ENCODE measurements at regions not wholly inside any gene's neighbourhood (a gene's known extent, or its start where the extent isn't known, plus 50 kb on each side); places are given as distances from the start of the nearest gene placed in this dataset.
"Not testable (repeated sequence)": the region's sequence is repeated elsewhere in the genome, so short reads cannot be mapped to it uniquely, and the experiment has no call there.

GRCh38 chr6:53426117-53426516 lies 77.4 kb upstream of the ELOVL5 start:
- no peak overlapping the region for H3K4me3 ChIP-seq (ENCODE audit: insufficient read length, low read depth)
- H3K9ac ChIP-seq (ENCODE audit: insufficient read length, low read depth) = no peak overlapping the region
- no peaks in the 10 kb centered on the region for H3K27me3 ChIP-seq (ENCODE audit: insufficient read depth, insufficient read length)
- H3K4me1 ChIP-seq (ENCODE audit: insufficient read depth, insufficient read length) = no peaks in the 10 kb centered on the region
- H3K36me3 ChIP-seq (ENCODE audit: insufficient read depth, insufficient read length, low read length) = no peaks in the 10 kb centered on the region
- DNase-seq (ENCODE audit: low read depth, low spot score) = no peak
- no peak for TF ChIP-seq YY1 (IDR thresholded peaks at IDR 0.05; ENCODE audit: insufficient read depth, insufficient read length)
- TF ChIP-seq ZNF274 (IDR thresholded peaks at IDR 0.05; ENCODE audit: low read depth, low read length) = no peak
- TF ChIP-seq SUZ12 (IDR thresholded peaks at IDR 0.05; ENCODE audit: extremely low read depth, insufficient read depth, insufficient read length) = no peak
- H3K9me3 ChIP-seq (ENCODE audit: insufficient read depth, low read length) = no peaks in the 10 kb centered on the region

- no peak for TF ChIP-seq ZNF274 (IDR thresholded peaks at IDR 0.05; ENCODE audit: low read depth, low read length)
- TF ChIP-seq YY1 (IDR thresholded peaks at IDR 0.05; ENCODE audit: insufficient read depth, insufficient read length) = no peak
- no peak for TF ChIP-seq SUZ12 (IDR thresholded peaks at IDR 0.05; ENCODE audit: extremely low read depth, insufficient read depth, insufficient read length)
- H3K4me1 ChIP-seq (ENCODE audit: insufficient read depth, insufficient read length) = no peaks in the 10 kb centered on the region
- no peaks in the 10 kb centered on the region for H3K9me3 ChIP-seq (ENCODE audit: insufficient read depth, low read length)
- H3K27me3 ChIP-seq (ENCODE audit: insufficient read depth, insufficient read length) = no peaks in the 10 kb centered on the region
- no peak overlapping the region for H3K4me3 ChIP-seq (ENCODE audit: insufficient read length, low read depth)
- H3K36me3 ChIP-seq (ENCODE audit: insufficient read depth, insufficient read length, low read length) = no peaks in the 10 kb centered on the region
- no peak overlapping the region for H3K9ac ChIP-seq (ENCODE audit: insufficient read length, low read depth)
- no peak for DNase-seq (ENCODE audit: low read depth, low spot score)
These were observed 76.4 kb upstream of the ELOVL5 start for GRCh38 chr6:53424976-53425718.

GRCh38 chr6:53424300-53424699 lies 75.5 kb upstream of the ELOVL5 start:
- H3K36me3 ChIP-seq (ENCODE audit: insufficient read depth, insufficient read length, low read length) = no peaks in the 10 kb centered on the region
- no peaks in the 10 kb centered on the region for H3K27me3 ChIP-seq (ENCODE audit: insufficient read depth, insufficient read length)
- H3K9me3 ChIP-seq (ENCODE audit: insufficient read depth, low read length) = no peaks in the 10 kb centered on the region
- no peak for DNase-seq (ENCODE audit: low read depth, low spot score)
- TF ChIP-seq SUZ12 (IDR thresholded peaks at IDR 0.05; ENCODE audit: extremely low read depth, insufficient read depth, insufficient read length) (no peak), YY1 (IDR thresholded peaks at IDR 0.05; ENCODE audit: insufficient read depth, insufficient read length) (no peak), ZNF274 (IDR thresholded peaks at IDR 0.05; ENCODE audit: low read depth, low read length) (no peak)
- no peak overlapping the region for H3K4me3 ChIP-seq (ENCODE audit: insufficient read length, low read depth)
- no peaks in the 10 kb centered on the region for H3K4me1 ChIP-seq (ENCODE audit: insufficient read depth, insufficient read length)
- H3K9ac ChIP-seq (ENCODE audit: insufficient read length, low read depth) = no peak overlapping the region

GRCh38 chr6:53423560-53423959 lies 74.8 kb upstream of the ELOVL5 start:
- H3K9ac ChIP-seq (ENCODE audit: insufficient read length, low read depth); H3K4me3 ChIP-seq (ENCODE audit: insufficient read length, low read depth); H3K4me1 ChIP-seq (ENCODE audit: insufficient read depth, insufficient read length); H3K36me3 ChIP-seq (ENCODE audit: insufficient read depth, insufficient read length, low read length); H3K9me3 ChIP-seq (ENCODE audit: insufficient read depth, low read length); DNase-seq (ENCODE audit: low read depth, low spot score); H3K27me3 ChIP-seq (ENCODE audit: insufficient read depth, insufficient read length): not testable (repeated sequence)

GRCh38 chr6:53419026-53419425 lies 70.3 kb upstream of the ELOVL5 start:
- Histone ChIP-seq H3K36me3 (ENCODE audit: insufficient read depth, insufficient read length, low read length) (no peaks in the 10 kb centered on the region), H3K27me3 (ENCODE audit: insufficient read depth, insufficient read length) (no peaks in the 10 kb centered on the region), H3K9me3 (ENCODE audit: insufficient read depth, low read length) (no peaks in the 10 kb centered on the region), H3K4me3 (ENCODE audit: insufficient read length, low read depth) (no peak overlapping the region), H3K9ac (ENCODE audit: insufficient read length, low read depth) (no peak overlapping the region), H3K4me1 (ENCODE audit: insufficient read depth, insufficient read length) (no peaks in the 10 kb centered on the region)
- TF ChIP-seq SUZ12 (IDR thresholded peaks at IDR 0.05; ENCODE audit: extremely low read depth, insufficient read depth, insufficient read length) (no peak), YY1 (IDR thresholded peaks at IDR 0.05; ENCODE audit: insufficient read depth, insufficient read length) (no peak), ZNF274 (IDR thresholded peaks at IDR 0.05; ENCODE audit: low read depth, low read length) (no peak)
- no peak for DNase-seq (ENCODE audit: low read depth, low spot score)

GRCh38 chr6:53418288-53418687 lies 69.5 kb upstream of the ELOVL5 start:
- DNase-seq (ENCODE audit: low read depth, low spot score) = no peak
- Histone ChIP-seq H3K9me3 (ENCODE audit: insufficient read depth, low read length) (no peaks in the 10 kb centered on the region), H3K4me1 (ENCODE audit: insufficient read depth, insufficient read length) (no peaks in the 10 kb centered on the region), H3K27me3 (ENCODE audit: insufficient read depth, insufficient read length) (no peaks in the 10 kb centered on the region), H3K4me3 (ENCODE audit: insufficient read length, low read depth) (no peak overlapping the region), H3K36me3 (ENCODE audit: insufficient read depth, insufficient read length, low read length) (no peaks in the 10 kb centered on the region), H3K9ac (ENCODE audit: insufficient read length, low read depth) (no peak overlapping the region)
- TF ChIP-seq ZNF274 (IDR thresholded peaks at IDR 0.05; ENCODE audit: low read depth, low read length) = no peak
- TF ChIP-seq SUZ12 (IDR thresholded peaks at IDR 0.05; ENCODE audit: extremely low read depth, insufficient read depth, insufficient read length) = no peak
- no peak for TF ChIP-seq YY1 (IDR thresholded peaks at IDR 0.05; ENCODE audit: insufficient read depth, insufficient read length)

GRCh38 chr6:53417141-53417540 lies 68.4 kb upstream of the ELOVL5 start:
- H3K4me1 ChIP-seq (ENCODE audit: insufficient read depth, insufficient read length) = no peaks in the 10 kb centered on the region
- no peaks in the 10 kb centered on the region for H3K9me3 ChIP-seq (ENCODE audit: insufficient read depth, low read length)
- no peak for DNase-seq (ENCODE audit: low read depth, low spot score)
- no peak for TF ChIP-seq ZNF274 (IDR thresholded peaks at IDR 0.05; ENCODE audit: low read depth, low read length)
- no peak for TF ChIP-seq YY1 (IDR thresholded peaks at IDR 0.05; ENCODE audit: insufficient read depth, insufficient read length)
- no peak for TF ChIP-seq SUZ12 (IDR thresholded peaks at IDR 0.05; ENCODE audit: extremely low read depth, insufficient read depth, insufficient read length)
- H3K4me3 ChIP-seq (ENCODE audit: insufficient read length, low read depth) = no peak overlapping the region
- H3K9ac ChIP-seq (ENCODE audit: insufficient read length, low read depth) = no peak overlapping the region
- H3K36me3 ChIP-seq (ENCODE audit: insufficient read depth, insufficient read length, low read length) = no peaks in the 10 kb centered on the region
- no peaks in the 10 kb centered on the region for H3K27me3 ChIP-seq (ENCODE audit: insufficient read depth, insufficient read length)
